ENCODE measurements at regions not wholly inside any gene's neighbourhood (a gene's known extent, or its start where the extent isn't known, plus 50 kb on each side); places are given as distances from the start of the nearest gene placed in this dataset.

- POLR2A ChIA-PET (ENCODE audit: unreplicated experiment): no interaction called here
These were observed 65.9 kb downstream of the DMRTA1 start for GRCh38 chr9:22512495-22512894.

More at GRCh38 chr9:22512495-22512894, 65.9 kb downstream of the DMRTA1 start:
- Histone ChIP-seq H2BK5ac (ENCODE audit: low read depth, low read length, poor library complexity, severe bottlenecking) (no peak overlapping the region), H3K4me1 (ENCODE audit: control insufficient read depth, insufficient read depth, low read length) (no peaks in the 10 kb centered on the region), H4K8ac (ENCODE audit: low read depth in 2 of 2, low read length in 2 of 2) (no peak overlapping the region), H3K79me1 (ENCODE audit: low read depth in 1 of 2, low read length in 2 of 2) (no peaks in the 10 kb centered on the region), H2BK20ac (ENCODE audit: low read depth, low read length) (no peak overlapping the region), H3K23ac (ENCODE audit: low read depth, low read length) (no peak overlapping the region), H2AK5ac (ENCODE audit: low read depth, low read length) (no peak overlapping the region), H2AK9ac (replicated peaks; ENCODE audit: low read depth, low read length, poor library complexity) (no peak overlapping the region), H4K91ac (ENCODE audit: insufficient read depth, low read depth, low read length) (no peak overlapping the region), H3K4me2 (ENCODE audit: low read depth, low read length) (no peak overlapping the region), H2AFZ (replicated peaks; ENCODE audit: low read length, poor library complexity) (no peak overlapping the region), H3K27ac (ENCODE audit: insufficient read depth, low read length) (no peak overlapping the region), H3K9me1 (ENCODE audit: insufficient read depth, low read length) (no peaks in the 10 kb centered on the region), H4K5ac (ENCODE audit: low read depth, low read length) (no peak overlapping the region), H3K9me3 (ENCODE audit: control insufficient read depth, insufficient read depth, low read length) (no peaks in the 10 kb centered on the region), H3K4ac (ENCODE audit: low read depth, low read length) (no peak overlapping the region), H3K4me3 (ENCODE audit: insufficient read depth, low read depth, low read length) (no peak overlapping the region), H3K36me3 (ENCODE audit: control insufficient read depth, insufficient read depth, low read length) (no peaks in the 10 kb centered on the region), H3K18ac (ENCODE audit: low read depth, low read length) (no peak overlapping the region), H3K9ac (ENCODE audit: low read depth, low read length) (no peak overlapping the region), H2BK120ac (ENCODE audit: low read depth, low read length) (no peak overlapping the region), H3K14ac (replicated peaks; ENCODE audit: low read depth, low read length) (no peak overlapping the region), H4K20me1 (ENCODE audit: insufficient read depth, low read length) (no peaks in the 10 kb centered on the region), H3K27me3 (ENCODE audit: control insufficient read depth, insufficient read depth, low read length) (no peaks in the 10 kb centered on the region), H3K56ac (ENCODE audit: extremely low read depth, insufficient read depth, low read length) (no peak overlapping the region), H2BK15ac (ENCODE audit: low read depth, low read length) (no peak overlapping the region)
- DNase-seq: no peak
- intact Hi-C loops (cut with micrococcal nuclease): no loop called here
- no peak for TF ChIP-seq BHLHE40 (IDR thresholded peaks at IDR 0.05; ENCODE audit: low read depth, low read length)
- no peak for TF ChIP-seq CHD1 (IDR thresholded peaks at IDR 0.05; ENCODE audit: low read depth, low read length)
- no peak for TF ChIP-seq POLR2A (IDR thresholded peaks at IDR 0.05; ENCODE audit: low read depth, low read length)
- TF ChIP-seq RFX5 (IDR thresholded peaks at IDR 0.05; ENCODE audit: low read depth, low read length): no peak
- no peak for TF ChIP-seq RAD21 (IDR thresholded peaks at IDR 0.05; ENCODE audit: low read length)
- no peak for TF ChIP-seq MAZ (IDR thresholded peaks at IDR 0.05; ENCODE audit: borderline replicate concordance, low read depth, low read length)
- TF ChIP-seq, protein P1, sequence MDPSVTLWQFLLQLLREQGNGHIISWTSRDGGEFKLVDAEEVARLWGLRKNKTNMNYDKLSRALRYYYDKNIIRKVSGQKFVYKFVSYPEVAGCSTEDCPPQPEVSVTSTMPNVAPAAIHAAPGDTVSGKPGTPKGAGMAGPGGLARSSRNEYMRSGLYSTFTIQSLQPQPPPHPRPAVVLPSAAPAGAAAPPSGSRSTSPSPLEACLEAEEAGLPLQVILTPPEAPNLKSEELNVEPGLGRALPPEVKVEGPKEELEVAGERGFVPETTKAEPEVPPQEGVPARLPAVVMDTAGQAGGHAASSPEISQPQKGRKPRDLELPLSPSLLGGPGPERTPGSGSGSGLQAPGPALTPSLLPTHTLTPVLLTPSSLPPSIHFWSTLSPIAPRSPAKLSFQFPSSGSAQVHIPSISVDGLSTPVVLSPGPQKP (IDR thresholded peaks at IDR 0.05; ENCODE audit: borderline replicate concordance, low read depth, low read length): no peak
- TF ChIP-seq, protein P2, sequence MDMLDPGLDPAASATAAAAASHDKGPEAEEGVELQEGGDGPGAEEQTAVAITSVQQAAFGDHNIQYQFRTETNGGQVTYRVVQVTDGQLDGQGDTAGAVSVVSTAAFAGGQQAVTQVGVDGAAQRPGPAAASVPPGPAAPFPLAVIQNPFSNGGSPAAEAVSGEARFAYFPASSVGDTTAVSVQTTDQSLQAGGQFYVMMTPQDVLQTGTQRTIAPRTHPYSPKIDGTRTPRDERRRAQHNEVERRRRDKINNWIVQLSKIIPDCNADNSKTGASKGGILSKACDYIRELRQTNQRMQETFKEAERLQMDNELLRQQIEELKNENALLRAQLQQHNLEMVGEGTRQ (IDR thresholded peaks at IDR 0.05; ENCODE audit: low read depth, low read length): no peak
- TF ChIP-seq FOS (IDR thresholded peaks at IDR 0.05; ENCODE audit: low read depth, low read length): no peak
- no peak for TF ChIP-seq NFE2L2 (IDR thresholded peaks at IDR 0.05; ENCODE audit: low read depth, low read length)
- no peak for TF ChIP-seq MXI1 (IDR thresholded peaks at IDR 0.05; ENCODE audit: borderline replicate concordance, low read depth, low read length)
- TF ChIP-seq, protein P3, sequence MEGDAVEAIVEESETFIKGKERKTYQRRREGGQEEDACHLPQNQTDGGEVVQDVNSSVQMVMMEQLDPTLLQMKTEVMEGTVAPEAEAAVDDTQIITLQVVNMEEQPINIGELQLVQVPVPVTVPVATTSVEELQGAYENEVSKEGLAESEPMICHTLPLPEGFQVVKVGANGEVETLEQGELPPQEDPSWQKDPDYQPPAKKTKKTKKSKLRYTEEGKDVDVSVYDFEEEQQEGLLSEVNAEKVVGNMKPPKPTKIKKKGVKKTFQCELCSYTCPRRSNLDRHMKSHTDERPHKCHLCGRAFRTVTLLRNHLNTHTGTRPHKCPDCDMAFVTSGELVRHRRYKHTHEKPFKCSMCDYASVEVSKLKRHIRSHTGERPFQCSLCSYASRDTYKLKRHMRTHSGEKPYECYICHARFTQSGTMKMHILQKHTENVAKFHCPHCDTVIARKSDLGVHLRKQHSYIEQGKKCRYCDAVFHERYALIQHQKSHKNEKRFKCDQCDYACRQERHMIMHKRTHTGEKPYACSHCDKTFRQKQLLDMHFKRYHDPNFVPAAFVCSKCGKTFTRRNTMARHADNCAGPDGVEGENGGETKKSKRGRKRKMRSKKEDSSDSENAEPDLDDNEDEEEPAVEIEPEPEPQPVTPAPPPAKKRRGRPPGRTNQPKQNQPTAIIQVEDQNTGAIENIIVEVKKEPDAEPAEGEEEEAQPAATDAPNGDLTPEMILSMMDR (conservative IDR thresholded peaks at IDR 0.05; ENCODE audit: low read depth, low read length): no peak
- no peak for TF ChIP-seq MAFK (IDR thresholded peaks at IDR 0.05; ENCODE audit: low read depth, low read length)
- no peak for TF ChIP-seq RCOR1 (IDR thresholded peaks at IDR 0.05; ENCODE audit: insufficient replicate concordance, low read length)
- no peak for TF ChIP-seq SMC3 (IDR thresholded peaks at IDR 0.05; ENCODE audit: low read depth, low read length)
- no peak for TF ChIP-seq CEBPB (IDR thresholded peaks at IDR 0.05; ENCODE audit: low read depth, low read length)
- in situ Hi-C loops (cut with MboI; ENCODE audit: low sequenced_read_pairs): no loop called here
- dilution Hi-C loops (cut with HindIII; ENCODE audit: low sequenced_read_pairs, unreplicated experiment): no loop called here
- CTCF ChIA-PET: no interaction called here
- WGBS, 2 experiments (ENCODE audit: extremely low coverage in 2 of 2, insufficient read length in 1 of 2): no CpG with 5 or more reads among the region's 3 CpGs
- ATAC-seq (ENCODE audit: low read depth): no peak
- no TSS peak for BruUV-seq (replicated peaks)

Data from IMR-90 (cell line).